A673 (cell line): ENCODE measurements at regions not wholly inside any gene's neighbourhood (a gene's known extent, or its start where the extent isn't known, plus 50 kb on each side); places are given as distances from the start of the nearest gene placed in this dataset.

Experiments
- BruUV-seq: library from RNA; stranded (reverse); fragments of 400-500 nt; replicated peaks from 2 replicates; lab custom pipeline; 2021; lab: Mats Ljungman, UMichigan
- CTCF ChIA-PET: fragments of 300-600 bp; sonication (Branson Sonifier 250); formaldehyde crosslinking; loops from one replicate; lab custom pipeline; 2022; ENCODE audit warnings: antibody characterized with exemption; lab: Charles Lee
- POLR2A ChIA-PET: fragments of 300-600 bp; sonication (Branson Sonifier 250); formaldehyde crosslinking; loops from one replicate; lab custom pipeline; 2022; ENCODE audit warnings: antibody characterized with exemption; ENCODE audit not compliant: low non-redundant PET; lab: Charles Lee
- DNase-seq: peaks from one replicate; pipeline ENCODE4 v3.0.0-alpha.2; 2015; ENCODE audit warnings: low spot score
- H3K27ac ChIP-seq: fragments of 200-600 bp; sonication (generic); 2 replicates; pipeline ENCODE4 v1.5.1; 2016; ENCODE audit warnings: mixed run types, low read depth, mild to moderate bottlenecking, mixed read lengths, antibody characterized with exemption, low read length; ENCODE audit not compliant: poor library complexity, severe bottlenecking
- H3K27me3 ChIP-seq: fragments of 200-600 bp; sonication (generic); replicated peaks from 2 replicates; pipeline ENCODE4 v1.6.1; 2017; ENCODE audit warnings: mixed run types, low read depth, mild to moderate bottlenecking, mixed read lengths, antibody characterized with exemption, low read length; ENCODE audit not compliant: insufficient read depth, poor library complexity
- H3K36me3 ChIP-seq: fragments of 200-600 bp; sonication (generic); 2 replicates; pipeline ENCODE4 v1.6.1; 2016; ENCODE audit warnings: mixed run types, mild to moderate bottlenecking, mixed read lengths, antibody characterized with exemption, low read length; ENCODE audit not compliant: insufficient read depth, poor library complexity, severe bottlenecking
- H3K4me1 ChIP-seq: fragments of 200-600 bp; sonication (generic); 2 replicates; pipeline ENCODE4 v1.6.1; 2017; ENCODE audit warnings: mixed run types, mild to moderate bottlenecking, mixed read lengths, antibody characterized with exemption, low read length; ENCODE audit not compliant: insufficient read depth, poor library complexity, severe bottlenecking
- H3K4me3 ChIP-seq: fragments of 200-600 bp; sonication (generic); 2 replicates; pipeline ENCODE4 v1.5.1; 2016; ENCODE audit warnings: low read depth, mixed run types, mild to moderate bottlenecking, mixed read lengths, low read length; ENCODE audit not compliant: poor library complexity, severe bottlenecking
- H3K9me3 ChIP-seq: fragments of 200-600 bp; sonication (generic); 2 replicates; pipeline ENCODE4 v1.6.1; 2016; ENCODE audit warnings: mixed run types, low read depth, mild to moderate bottlenecking, mixed read lengths, antibody characterized with exemption, low read length; ENCODE audit not compliant: poor library complexity, severe bottlenecking
- EZH2 ChIP-seq: fragments of 200-600 bp; sonication (generic); IDR thresholded peaks from 2 replicates; pipeline ENCODE4 v1.6.1; 2017; ENCODE audit warnings: borderline replicate concordance, low read depth, mild to moderate bottlenecking, mixed read lengths, antibody characterized with exemption, low read length; ENCODE audit not compliant: poor library complexity, severe bottlenecking
- intact Hi-C: fragments of 100-400 bp; cut with micrococcal nuclease; formaldehyde crosslinking; loops from one replicate; pipeline ENCODE4 v1.10.0; 2022; ENCODE audit not compliant: unreplicated experiment
- TF ChIP-seq, protein P1 (sequence below): fragments of 300-800, 200-600 bp; sonication (generic); conservative IDR thresholded peaks from 2 replicates; pipeline ENCODE4 v1.5.1; 2017; ENCODE audit warnings: low read depth, mild to moderate bottlenecking, antibody characterized with exemption, low read length, moderate library complexity, mixed read lengths

GRCh38 chr3:152100491-152101132, 168.1 kb upstream of the MBNL1 start:
- POLR2A ChIA-PET, result no interaction called here

DNA sequence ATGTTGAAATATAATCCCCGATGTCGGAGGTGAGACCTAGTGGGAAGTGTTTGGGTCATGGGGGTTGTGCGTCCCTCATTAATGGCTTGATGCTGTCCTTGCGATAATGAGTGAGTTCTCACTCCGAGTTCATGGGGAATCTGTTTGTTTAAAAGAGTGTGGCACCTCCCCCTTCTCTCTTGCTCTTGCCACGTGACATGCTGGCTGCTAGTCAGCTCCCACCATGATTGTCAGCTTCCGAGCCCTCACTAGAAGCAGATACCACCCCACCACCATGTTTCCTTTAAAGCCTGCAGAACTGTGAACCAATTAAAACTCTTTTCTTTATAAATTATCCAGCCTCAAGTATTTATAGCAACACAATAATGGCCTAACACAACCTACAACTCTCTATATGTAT, 166.3 kb upstream of the MBNL1 start:
- DNase-seq, result no peak
- intact Hi-C loops, result no loop called here
- POLR2A ChIA-PET, result no interaction called here
- no peaks in the 10 kb centered on the region for H3K9me3 ChIP-seq
- H3K4me3 ChIP-seq, result no peak overlapping the region
- no peaks in the 10 kb centered on the region for H3K36me3 ChIP-seq
- no peak overlapping the region for H3K27ac ChIP-seq
- CTCF ChIA-PET, result interaction anchor here (0.5 kb wide), 1 partner anchor 17 kb away, joined by 3 read pairs; no protein-coding TSS in a partner anchor
- TF ChIP-seq, protein P1, sequence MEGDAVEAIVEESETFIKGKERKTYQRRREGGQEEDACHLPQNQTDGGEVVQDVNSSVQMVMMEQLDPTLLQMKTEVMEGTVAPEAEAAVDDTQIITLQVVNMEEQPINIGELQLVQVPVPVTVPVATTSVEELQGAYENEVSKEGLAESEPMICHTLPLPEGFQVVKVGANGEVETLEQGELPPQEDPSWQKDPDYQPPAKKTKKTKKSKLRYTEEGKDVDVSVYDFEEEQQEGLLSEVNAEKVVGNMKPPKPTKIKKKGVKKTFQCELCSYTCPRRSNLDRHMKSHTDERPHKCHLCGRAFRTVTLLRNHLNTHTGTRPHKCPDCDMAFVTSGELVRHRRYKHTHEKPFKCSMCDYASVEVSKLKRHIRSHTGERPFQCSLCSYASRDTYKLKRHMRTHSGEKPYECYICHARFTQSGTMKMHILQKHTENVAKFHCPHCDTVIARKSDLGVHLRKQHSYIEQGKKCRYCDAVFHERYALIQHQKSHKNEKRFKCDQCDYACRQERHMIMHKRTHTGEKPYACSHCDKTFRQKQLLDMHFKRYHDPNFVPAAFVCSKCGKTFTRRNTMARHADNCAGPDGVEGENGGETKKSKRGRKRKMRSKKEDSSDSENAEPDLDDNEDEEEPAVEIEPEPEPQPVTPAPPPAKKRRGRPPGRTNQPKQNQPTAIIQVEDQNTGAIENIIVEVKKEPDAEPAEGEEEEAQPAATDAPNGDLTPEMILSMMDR, result no peak
- TF ChIP-seq EZH2, result no peak
- no TSS peak for BruUV-seq
- no peaks in the 10 kb centered on the region for H3K4me1 ChIP-seq
- H3K27me3 ChIP-seq, result no peaks in the 10 kb centered on the region

More at GRCh38 chr3:152100491-152101132, 168.1 kb upstream of the MBNL1 start:
- Histone ChIP-seq H3K27me3 (no peaks in the 10 kb centered on the region), H3K36me3 (no peaks in the 10 kb centered on the region), H3K4me3 (no peak overlapping the region), H3K9me3 (no peaks in the 10 kb centered on the region), H3K27ac (no peak overlapping the region), H3K4me1 (no peaks in the 10 kb centered on the region)
- BruUV-seq, result no TSS peak
- intact Hi-C loops, result no loop called here
- CTCF ChIA-PET, result no interaction called here
- no peak for TF ChIP-seq EZH2
- TF ChIP-seq, protein P1, result no peak
- no peak for DNase-seq

- DNase-seq, result no peak
- Histone ChIP-seq H3K4me3 (no peak overlapping the region), H3K4me1 (no peaks in the 10 kb centered on the region), H3K9me3 (no peaks in the 10 kb centered on the region), H3K27me3 (no peaks in the 10 kb centered on the region), H3K27ac (no peak overlapping the region), H3K36me3 (no peaks in the 10 kb centered on the region)
- ChIA-PET CTCF (no interaction called here), POLR2A (no interaction called here)
- no TSS peak for BruUV-seq
- TF ChIP-seq EZH2, result no peak
- TF ChIP-seq, protein P1, result no peak
- intact Hi-C loops, result no loop called here
Observed at GRCh38 chr3:152103257-152103656, 165.5 kb upstream of the MBNL1 start.
